Endothelial cell of umbilical vein (primary cell): ENCODE measurements at regions not wholly inside any gene's neighbourhood (a gene's known extent, or its start where the extent isn't known, plus 50 kb on each side); places are given as distances from the start of the nearest gene placed in this dataset.
A peak's percentile ranks its signal among the peaks of the same experiment; 100 is the strongest.

Experiments
- BruUV-seq: library from RNA; stranded (reverse); fragments of 400-500 nt; replicated peaks from 2 replicates; lab custom pipeline; 2021; lab: Mats Ljungman, UMichigan
- CTCF ChIA-PET: fragments of 300-600, 350-600 bp; sonication (Branson Sonifier 250); formaldehyde crosslinking; loops from one replicate; lab custom pipeline; 2021; ENCODE audit warnings: antibody characterized with exemption, inconsistent platforms; lab: Charles Lee
- POLR2A ChIA-PET: fragments of 300-600, 350-600 bp; sonication (Branson Sonifier 250); formaldehyde crosslinking; loops from one replicate; lab custom pipeline; 2021; ENCODE audit warnings: antibody characterized with exemption, inconsistent platforms; lab: Charles Lee
- DNase-seq: peaks from one replicate; pipeline ENCODE4 v3.0.0-alpha.2; 2011; ENCODE audit warnings: low read depth, low spot score
- FAIRE-seq: peaks from 2 replicates; lab custom pipeline; 2011; peaks lifted over from hg19 to GRCh38; lab: Jason Lieb, UNC
- H2AFZ ChIP-seq: 2 replicates; pipeline ENCODE4 v1.6.0; 2012; ENCODE audit warnings: low read depth, low read length, control low read depth, inconsistent platforms
- H3K27ac ChIP-seq: 2 replicates; pipeline ENCODE4 v1.5.1; 2011; ENCODE audit warnings: low read depth, mild to moderate bottlenecking, control low read depth, low read length, moderate library complexity; ENCODE audit not compliant: insufficient read depth
- H3K27me3 ChIP-seq, 2 experiments: 2 replicates each; pipeline versions ENCODE4 v1.6.0 to v1.6.1; 2011; ENCODE audit warnings: low read length in 2 of 2, mixed read lengths in 1 of 2; ENCODE audit not compliant: control insufficient read depth in 2 of 2, insufficient read depth in 2 of 2
- H3K36me3 ChIP-seq, 2 experiments: 2 replicates in 1 of 2; 3 replicates in 1 of 2; pipeline ENCODE4 v1.5.1; 2011; ENCODE audit warnings: low read length in 2 of 2, mild to moderate bottlenecking in 1 of 2, moderate library complexity in 1 of 2; ENCODE audit not compliant: control insufficient read depth in 2 of 2, insufficient read depth in 2 of 2; ENCODE audit errors: extremely low read depth in 1 of 2
- H3K4me1 ChIP-seq: 3 replicates; pipeline ENCODE4 v1.5.1; 2011; ENCODE audit warnings: mild to moderate bottlenecking, low read length; ENCODE audit not compliant: control insufficient read depth, insufficient read depth; ENCODE audit errors: extremely low read depth
- H3K4me2 ChIP-seq: 2 replicates; pipeline ENCODE4 v1.6.1; 2011; ENCODE audit warnings: low read length, control low read depth, mixed read lengths; ENCODE audit not compliant: insufficient read depth
- H3K4me3 ChIP-seq, 3 experiments: fragments of 200-600 bp in 1 of 3; sonication (generic), shearing (Covaris generic) in 1 of 3; replicated peaks in 1 of 3; 2 replicates each; pipeline ENCODE4 v1.5.1; 2011 to 2016; ENCODE audit warnings: control low read depth in 3 of 3, low read length in 3 of 3, mild to moderate bottlenecking in 2 of 3, inconsistent platforms in 1 of 3, low read depth in 1 of 3, moderate library complexity in 1 of 3; ENCODE audit not compliant: insufficient read depth in 1 of 3
- H3K79me2 ChIP-seq: 2 replicates; pipeline ENCODE4 v1.6.0; 2012; ENCODE audit warnings: low read length, inconsistent platforms; ENCODE audit not compliant: control insufficient read depth, insufficient read depth
- H3K9ac ChIP-seq: replicated peaks from 2 replicates; pipeline ENCODE3; 2011; ENCODE audit warnings: low read length, control low read depth; ENCODE audit not compliant: insufficient read depth; ENCODE audit errors: extremely low read depth
- H3K9me1 ChIP-seq: replicated peaks from 3 replicates; pipeline ENCODE4 v1.6.0; 2011; ENCODE audit warnings: mild to moderate bottlenecking, low read length; ENCODE audit not compliant: control insufficient read depth, insufficient read depth; ENCODE audit errors: extremely low read depth
- H3K9me3 ChIP-seq: replicated peaks from 2 replicates; pipeline ENCODE4 v1.5.1; 2012; ENCODE audit warnings: low read length, inconsistent platforms; ENCODE audit not compliant: control insufficient read depth, insufficient read depth
- H4K20me1 ChIP-seq: replicated peaks from 2 replicates; pipeline ENCODE3; 2011; ENCODE audit warnings: mild to moderate bottlenecking, low read length; ENCODE audit not compliant: control insufficient read depth, insufficient read depth; ENCODE audit errors: extremely low read depth
- EZH2 ChIP-seq: IDR thresholded peaks from 2 replicates; pipeline ENCODE4 v1.6.1; 2012; ENCODE audit warnings: borderline replicate concordance, low read depth, mild to moderate bottlenecking, moderate library complexity, low read length, inconsistent platforms; ENCODE audit not compliant: severe bottlenecking
- FOS ChIP-seq: IDR thresholded peaks from 2 replicates; pipeline ENCODE4 v1.6.1; 2011; ENCODE audit warnings: mild to moderate bottlenecking, low read length, moderate library complexity, borderline replicate concordance; ENCODE audit not compliant: insufficient read depth
- GATA2 ChIP-seq: IDR thresholded peaks from 2 replicates; pipeline ENCODE4 v1.7.0; 2011; ENCODE audit warnings: low read depth, mild to moderate bottlenecking, moderate library complexity, mixed read lengths, low read length; ENCODE audit not compliant: insufficient read length, insufficient read depth
- JUN ChIP-seq: IDR thresholded peaks from 2 replicates; pipeline ENCODE4 v1.6.1; 2011; ENCODE audit warnings: borderline replicate concordance, low read depth; ENCODE audit not compliant: insufficient read length, insufficient read depth
- MYC ChIP-seq: IDR thresholded peaks from one replicate; pipeline ENCODE4 v1.6.1; 2011; ENCODE audit warnings: mild to moderate bottlenecking, low read depth, low read length
- POLR2A ChIP-seq: IDR thresholded peaks from 2 replicates; pipeline ENCODE4 v1.6.1; 2012; ENCODE audit warnings: low read depth, mild to moderate bottlenecking, control low read depth, low read length
- POLR2AphosphoS5 ChIP-seq: IDR thresholded peaks from 2 replicates; pipeline ENCODE4 v1.6.1; 2012; ENCODE audit warnings: low read depth, mild to moderate bottlenecking, control low read depth, low read length, moderate library complexity; ENCODE audit not compliant: insufficient read depth
- dilution Hi-C: fragments of 300-500 bp; cut with MboI; formaldehyde crosslinking; loops from one replicate; pipeline ENCODE4 v1.15.0; 2019; ENCODE audit warnings: low sequenced_read_pairs; ENCODE audit not compliant: extremely low pct_ligation_motif_present
- intact Hi-C: fragments of 100-400 bp; cut with micrococcal nuclease; formaldehyde crosslinking; loops from one replicate; pipeline ENCODE4 v1.10.0; 2022
- TF ChIP-seq, protein P1 (sequence below): IDR thresholded peaks from 2 replicates; pipeline ENCODE4 v1.6.1; 2011; ENCODE audit not compliant: insufficient read depth, insufficient read length
- TF ChIP-seq, protein P2 (sequence below), 2 donors: IDR thresholded peaks; 1 replicate in 1 of 2; 2 replicates in 1 of 2; pipeline ENCODE4 v1.5.1; 2011; ENCODE audit warnings: low read length in 2 of 2, mild to moderate bottlenecking in 2 of 2, moderate library complexity in 2 of 2, control low read depth in 1 of 2, inconsistent platforms in 1 of 2, low read depth in 1 of 2; ENCODE audit not compliant: insufficient read depth in 1 of 2; ENCODE audit errors: extremely low read depth in 1 of 2

DNA sequence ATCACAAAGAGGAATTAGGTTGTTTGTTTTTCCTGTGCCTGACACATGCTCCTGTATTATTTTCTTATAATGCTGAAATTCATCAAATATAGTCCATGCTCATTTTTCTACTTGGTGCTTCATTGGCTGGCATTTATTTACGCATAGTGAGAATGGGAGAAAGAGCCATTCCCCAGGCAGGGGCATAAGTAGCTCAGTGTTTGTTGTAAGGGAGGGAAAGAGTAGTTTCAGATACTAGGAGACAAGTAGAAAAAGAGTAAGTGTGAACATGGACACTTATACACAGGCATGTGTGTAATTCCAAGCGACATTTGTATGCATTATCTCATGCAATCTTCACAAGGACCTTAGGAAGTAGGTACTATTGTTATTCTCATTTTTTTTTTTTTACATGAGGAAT, 111.9 kb upstream of the UGP2 start:
- no peak overlapping the region for H3K4me2 ChIP-seq
- H3K27ac ChIP-seq: no peak overlapping the region
- POLR2A ChIA-PET: no interaction called here
- no peaks in the 10 kb centered on the region for H3K9me3 ChIP-seq
- dilution Hi-C loops (no loop called here), intact Hi-C loops (no loop called here)
- no peak overlapping the region for H3K4me3 ChIP-seq
- no TSS peak for BruUV-seq
- H3K79me2 ChIP-seq: no peaks in the 10 kb centered on the region
- no peak overlapping the region for H3K9ac ChIP-seq
- no peak for TF ChIP-seq EZH2
- TF ChIP-seq GATA2: no peak
- TF ChIP-seq, protein P1, sequence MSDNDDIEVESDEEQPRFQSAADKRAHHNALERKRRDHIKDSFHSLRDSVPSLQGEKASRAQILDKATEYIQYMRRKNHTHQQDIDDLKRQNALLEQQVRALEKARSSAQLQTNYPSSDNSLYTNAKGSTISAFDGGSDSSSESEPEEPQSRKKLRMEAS: no peak
- TF ChIP-seq POLR2A: no peak
- no peak for TF ChIP-seq FOS
- TF ChIP-seq POLR2AphosphoS5: no peak
- no peak for TF ChIP-seq JUN
- TF ChIP-seq MYC: no peak
- TF ChIP-seq, protein P2, sequence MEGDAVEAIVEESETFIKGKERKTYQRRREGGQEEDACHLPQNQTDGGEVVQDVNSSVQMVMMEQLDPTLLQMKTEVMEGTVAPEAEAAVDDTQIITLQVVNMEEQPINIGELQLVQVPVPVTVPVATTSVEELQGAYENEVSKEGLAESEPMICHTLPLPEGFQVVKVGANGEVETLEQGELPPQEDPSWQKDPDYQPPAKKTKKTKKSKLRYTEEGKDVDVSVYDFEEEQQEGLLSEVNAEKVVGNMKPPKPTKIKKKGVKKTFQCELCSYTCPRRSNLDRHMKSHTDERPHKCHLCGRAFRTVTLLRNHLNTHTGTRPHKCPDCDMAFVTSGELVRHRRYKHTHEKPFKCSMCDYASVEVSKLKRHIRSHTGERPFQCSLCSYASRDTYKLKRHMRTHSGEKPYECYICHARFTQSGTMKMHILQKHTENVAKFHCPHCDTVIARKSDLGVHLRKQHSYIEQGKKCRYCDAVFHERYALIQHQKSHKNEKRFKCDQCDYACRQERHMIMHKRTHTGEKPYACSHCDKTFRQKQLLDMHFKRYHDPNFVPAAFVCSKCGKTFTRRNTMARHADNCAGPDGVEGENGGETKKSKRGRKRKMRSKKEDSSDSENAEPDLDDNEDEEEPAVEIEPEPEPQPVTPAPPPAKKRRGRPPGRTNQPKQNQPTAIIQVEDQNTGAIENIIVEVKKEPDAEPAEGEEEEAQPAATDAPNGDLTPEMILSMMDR (IDR thresholded peaks at IDR 0.05; ENCODE audit: extremely low read depth in 1 of 2, insufficient read depth in 1 of 2, low read depth in 1 of 2, low read length in 2 of 2): no peak
- no peaks in the 10 kb centered on the region for H3K9me1 ChIP-seq
- H3K27me3 ChIP-seq: no peaks in the 10 kb centered on the region
- no peaks in the 10 kb centered on the region for H3K36me3 ChIP-seq
- no peak for FAIRE-seq
- no peaks in the 10 kb centered on the region for H4K20me1 ChIP-seq
- CTCF ChIA-PET: no interaction called here
- peaks cover 5% of the 10 kb centered on the region for H3K4me1 ChIP-seq
- peak; percentile 5 for DNase-seq
- H2AFZ ChIP-seq: no peak overlapping the region
